Panc1 (cell line): ENCODE measurements at regions not wholly inside any gene's neighbourhood (a gene's known extent, or its start where the extent isn't known, plus 50 kb on each side); places are given as distances from the start of the nearest gene placed in this dataset.

Experiments
- ATAC-seq: fragments of 200-7000 bp; cut with Tn5 transposase; 2 replicates; pipeline ENCODE4 v1.9.1; 2020; ENCODE audit warnings: mild to moderate bottlenecking, moderate library complexity
- BruUV-seq: library from RNA; stranded (reverse); fragments of 400-500 nt; replicated peaks from 2 replicates; lab custom pipeline; 2021; lab: Mats Ljungman, UMichigan
- CTCF ChIA-PET: fragments of 300-600 bp; sonication (Branson Sonifier 250); formaldehyde crosslinking; loops from one replicate; lab custom pipeline; 2022; ENCODE audit warnings: antibody characterized with exemption; lab: Charles Lee
- POLR2A ChIA-PET: fragments of 300-600 bp; sonication (Branson Sonifier 250); formaldehyde crosslinking; loops from one replicate; lab custom pipeline; 2022; ENCODE audit warnings: antibody characterized with exemption; lab: Charles Lee
- DNase-seq: peaks from one replicate; pipeline ENCODE4 v3.0.0-alpha.2; 2010; ENCODE audit warnings: low read depth, low spot score
- H3K27ac ChIP-seq: 2 replicates; pipeline ENCODE4 v1.5.1; 2011; ENCODE audit warnings: mild to moderate bottlenecking, low read length, inconsistent platforms
- H3K27me3 ChIP-seq: fragments of 200-500 bp; sonication (Bioruptor generic); 2 replicates; pipeline ENCODE4 v1.6.0; 2014; ENCODE audit warnings: low read length, inconsistent platforms; ENCODE audit not compliant: control insufficient read depth, insufficient read depth
- H3K36me3 ChIP-seq: fragments of 200-500 bp; sonication (Bioruptor generic); 2 replicates; pipeline ENCODE4 v1.5.1; 2014; ENCODE audit warnings: inconsistent platforms, mild to moderate bottlenecking, low read length, moderate library complexity; ENCODE audit not compliant: control insufficient read depth, insufficient read depth
- H3K4me1 ChIP-seq: 2 replicates; pipeline ENCODE4 v1.5.1; 2011; ENCODE audit warnings: inconsistent platforms, mild to moderate bottlenecking, low read length, moderate library complexity; ENCODE audit not compliant: control insufficient read depth, insufficient read depth
- H3K4me3 ChIP-seq, 2 experiments: 2 replicates each; pipeline ENCODE4 v1.5.1; 2011 to 2012; ENCODE audit warnings: low read depth in 2 of 2, low read length in 2 of 2, mild to moderate bottlenecking in 2 of 2, inconsistent platforms in 1 of 2, moderate library complexity in 1 of 2
- H3K9me3 ChIP-seq: fragments of 200-500 bp; sonication (Bioruptor generic); 2 replicates; pipeline ENCODE4 v1.5.1; 2014; ENCODE audit warnings: low read depth, mild to moderate bottlenecking, inconsistent platforms, low read length, moderate library complexity; ENCODE audit not compliant: control insufficient read depth, insufficient read depth
- POLR2AphosphoS5 ChIP-seq: IDR thresholded peaks from 2 replicates; pipeline ENCODE4 v1.6.1; 2012; ENCODE audit warnings: mild to moderate bottlenecking, low read depth, low read length, moderate library complexity
- SIN3A ChIP-seq: IDR thresholded peaks from 2 replicates; pipeline ENCODE4 v1.6.1; 2012; ENCODE audit warnings: low read depth, mild to moderate bottlenecking, low read length, moderate library complexity, borderline replicate concordance; ENCODE audit not compliant: insufficient read depth
- TCF7L2 ChIP-seq: IDR thresholded peaks from 2 replicates; pipeline ENCODE4 v1.6.1; 2011; ENCODE audit warnings: mild to moderate bottlenecking, low read depth, low read length, inconsistent platforms
- in situ Hi-C: cut with HindIII; loops from 2 replicates; pipeline ENCODE4 v1.10.0; 2016; ENCODE audit warnings: low sequenced_read_pairs, low pct_unique_long_range_greater_than_20kb
- intact Hi-C: fragments of 100-400 bp; cut with micrococcal nuclease; formaldehyde crosslinking; loops from one replicate; pipeline ENCODE4 v1.10.0; 2022; ENCODE audit not compliant: unreplicated experiment
- TF ChIP-seq, protein P1 (sequence below): fragments of 450-650 bp; IDR thresholded peaks from 2 replicates; pipeline ENCODE4 v1.5.1; 2017; ENCODE audit warnings: mild to moderate bottlenecking
- TF ChIP-seq, protein P2 (sequence below), 2 experiments: IDR thresholded peaks; 2 replicates each; pipeline ENCODE4 v1.6.1; 2011 to 2012; ENCODE audit warnings: low read depth in 2 of 2, control low read depth in 1 of 2, low read length in 1 of 2, mild to moderate bottlenecking in 1 of 2, moderate library complexity in 1 of 2; ENCODE audit not compliant: insufficient read depth in 1 of 2

DNA sequence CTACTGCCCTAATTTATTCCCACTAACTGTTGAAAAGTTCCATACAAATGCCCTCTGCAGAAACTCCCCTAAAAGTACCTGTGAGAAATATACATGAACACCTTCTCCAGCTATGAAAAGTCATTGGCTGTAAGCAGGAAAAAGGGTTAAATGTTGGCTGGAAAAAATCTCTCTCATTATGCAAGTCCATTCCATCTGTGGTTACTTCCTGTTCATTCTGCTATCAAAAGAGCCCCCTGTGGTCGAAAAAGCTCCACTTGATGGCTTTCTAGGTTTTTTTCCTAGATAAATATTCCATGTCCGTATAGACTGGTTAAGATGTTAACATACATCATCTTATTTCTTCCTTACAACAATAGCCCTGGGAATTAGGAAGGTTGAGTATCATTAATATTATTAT lies 56.2 kb upstream of the AKAP13 start:
- intact Hi-C loops, result no loop called here
- in situ Hi-C loops, result no loop called here
- Histone ChIP-seq H3K9me3 (peaks cover 11% of the 10 kb centered on the region; the same call in 1 of the 2 replicates), H3K27ac (no peak overlapping the region), H3K4me1 (0 out of 2 replicates have a peak, but pooled peaks cover 3% of the 10 kb centered on the region), H3K4me3 (no peak overlapping the region), H3K27me3 (no peaks in the 10 kb centered on the region), H3K36me3 (no peaks in the 10 kb centered on the region)
- BruUV-seq, result no TSS peak
- no peak for ATAC-seq
- DNase-seq, result no peak
- CTCF ChIA-PET, result interaction anchor here (0.7 kb wide), 1 partner anchor 9 kb away, joined by 3 read pairs; no protein-coding TSS in a partner anchor
- POLR2A ChIA-PET, result no interaction called here
- no peak for TF ChIP-seq SIN3A
- TF ChIP-seq, protein P1, sequence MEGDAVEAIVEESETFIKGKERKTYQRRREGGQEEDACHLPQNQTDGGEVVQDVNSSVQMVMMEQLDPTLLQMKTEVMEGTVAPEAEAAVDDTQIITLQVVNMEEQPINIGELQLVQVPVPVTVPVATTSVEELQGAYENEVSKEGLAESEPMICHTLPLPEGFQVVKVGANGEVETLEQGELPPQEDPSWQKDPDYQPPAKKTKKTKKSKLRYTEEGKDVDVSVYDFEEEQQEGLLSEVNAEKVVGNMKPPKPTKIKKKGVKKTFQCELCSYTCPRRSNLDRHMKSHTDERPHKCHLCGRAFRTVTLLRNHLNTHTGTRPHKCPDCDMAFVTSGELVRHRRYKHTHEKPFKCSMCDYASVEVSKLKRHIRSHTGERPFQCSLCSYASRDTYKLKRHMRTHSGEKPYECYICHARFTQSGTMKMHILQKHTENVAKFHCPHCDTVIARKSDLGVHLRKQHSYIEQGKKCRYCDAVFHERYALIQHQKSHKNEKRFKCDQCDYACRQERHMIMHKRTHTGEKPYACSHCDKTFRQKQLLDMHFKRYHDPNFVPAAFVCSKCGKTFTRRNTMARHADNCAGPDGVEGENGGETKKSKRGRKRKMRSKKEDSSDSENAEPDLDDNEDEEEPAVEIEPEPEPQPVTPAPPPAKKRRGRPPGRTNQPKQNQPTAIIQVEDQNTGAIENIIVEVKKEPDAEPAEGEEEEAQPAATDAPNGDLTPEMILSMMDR, result no peak
- TF ChIP-seq, protein P2, sequence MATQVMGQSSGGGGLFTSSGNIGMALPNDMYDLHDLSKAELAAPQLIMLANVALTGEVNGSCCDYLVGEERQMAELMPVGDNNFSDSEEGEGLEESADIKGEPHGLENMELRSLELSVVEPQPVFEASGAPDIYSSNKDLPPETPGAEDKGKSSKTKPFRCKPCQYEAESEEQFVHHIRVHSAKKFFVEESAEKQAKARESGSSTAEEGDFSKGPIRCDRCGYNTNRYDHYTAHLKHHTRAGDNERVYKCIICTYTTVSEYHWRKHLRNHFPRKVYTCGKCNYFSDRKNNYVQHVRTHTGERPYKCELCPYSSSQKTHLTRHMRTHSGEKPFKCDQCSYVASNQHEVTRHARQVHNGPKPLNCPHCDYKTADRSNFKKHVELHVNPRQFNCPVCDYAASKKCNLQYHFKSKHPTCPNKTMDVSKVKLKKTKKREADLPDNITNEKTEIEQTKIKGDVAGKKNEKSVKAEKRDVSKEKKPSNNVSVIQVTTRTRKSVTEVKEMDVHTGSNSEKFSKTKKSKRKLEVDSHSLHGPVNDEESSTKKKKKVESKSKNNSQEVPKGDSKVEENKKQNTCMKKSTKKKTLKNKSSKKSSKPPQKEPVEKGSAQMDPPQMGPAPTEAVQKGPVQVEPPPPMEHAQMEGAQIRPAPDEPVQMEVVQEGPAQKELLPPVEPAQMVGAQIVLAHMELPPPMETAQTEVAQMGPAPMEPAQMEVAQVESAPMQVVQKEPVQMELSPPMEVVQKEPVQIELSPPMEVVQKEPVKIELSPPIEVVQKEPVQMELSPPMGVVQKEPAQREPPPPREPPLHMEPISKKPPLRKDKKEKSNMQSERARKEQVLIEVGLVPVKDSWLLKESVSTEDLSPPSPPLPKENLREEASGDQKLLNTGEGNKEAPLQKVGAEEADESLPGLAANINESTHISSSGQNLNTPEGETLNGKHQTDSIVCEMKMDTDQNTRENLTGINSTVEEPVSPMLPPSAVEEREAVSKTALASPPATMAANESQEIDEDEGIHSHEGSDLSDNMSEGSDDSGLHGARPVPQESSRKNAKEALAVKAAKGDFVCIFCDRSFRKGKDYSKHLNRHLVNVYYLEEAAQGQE (IDR thresholded peaks at IDR 0.05; ENCODE audit: insufficient read depth in 1 of 2, low read depth in 2 of 2, low read length in 1 of 2), result no peak
- TF ChIP-seq POLR2AphosphoS5, result no peak

DNA sequence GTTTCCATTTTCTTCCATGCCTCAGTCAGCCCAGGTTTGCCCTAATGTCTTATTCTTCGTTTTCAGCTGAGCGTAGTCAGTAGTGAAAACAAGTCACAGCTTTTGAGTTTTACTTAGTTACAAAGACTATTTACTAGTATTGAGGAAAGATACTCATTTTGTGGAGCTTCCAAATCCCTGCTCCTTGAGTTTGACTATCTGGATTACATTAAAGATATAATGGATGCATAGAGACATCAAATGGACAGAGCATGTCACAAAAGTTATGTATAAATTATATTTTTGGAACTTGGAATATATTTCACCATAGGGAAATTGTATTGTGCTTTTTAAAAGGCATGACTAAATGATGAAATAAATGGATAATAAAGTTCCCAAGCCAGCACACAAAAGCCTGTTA lies 54.6 kb upstream of the AKAP13 start:
- Histone ChIP-seq H3K27me3 (no peaks in the 10 kb centered on the region), H3K4me3 (no peak overlapping the region), H3K4me1 (peaks cover 14% of the 10 kb centered on the region), H3K36me3 (no peaks in the 10 kb centered on the region), H3K9me3 (peaks cover 11% of the 10 kb centered on the region; the same call in 1 of the 2 replicates), H3K27ac (no peak overlapping the region)
- ATAC-seq, result no peak
- in situ Hi-C loops (no loop called here), intact Hi-C loops (no loop called here)
- ChIA-PET CTCF (interaction anchor here (0.7 kb wide), 1 partner anchor 10 kb away, joined by 3 read pairs; no protein-coding TSS in a partner anchor), POLR2A (interaction anchor here (0.7 kb wide), 1 partner anchor 317 kb away, joined by 4 read pairs; no protein-coding TSS in a partner anchor)
- TF ChIP-seq, protein P1, result no peak
- TF ChIP-seq, protein P2 (IDR thresholded peaks at IDR 0.05; ENCODE audit: insufficient read depth in 1 of 2, low read depth in 2 of 2, low read length in 1 of 2), result no peak
- no peak for TF ChIP-seq POLR2AphosphoS5
- no peak for TF ChIP-seq SIN3A
- no peak for TF ChIP-seq TCF7L2
- BruUV-seq, result no TSS peak
- DNase-seq, result no peak
